ENCODE measurements at regions not wholly inside any gene's neighbourhood (a gene's known extent, or its start where the extent isn't known, plus 50 kb on each side); places are given as distances from the start of the nearest gene placed in this dataset.

- DNase-seq (ENCODE audit: extremely low read depth, low read depth), result no peak
Measured at GRCh38 chr5:2183154-2184025, 300.7 kb upstream of the IRX4 start.

GRCh38 chr5:2182020-2182419 is 299.3 kb upstream of the IRX4 start:
- DNase-seq (ENCODE audit: extremely low read depth, low read depth), result no peak

GRCh38 chr5:2181557-2181956 is 298.8 kb upstream of the IRX4 start:
- DNase-seq (ENCODE audit: extremely low read depth, low read depth), result no peak

GRCh38 chr5:2181149-2181548 is 298.4 kb upstream of the IRX4 start:
- no peak for DNase-seq (ENCODE audit: extremely low read depth, low read depth)

GRCh38 chr5:2180456-2180855 is 297.7 kb upstream of the IRX4 start:
- no peak for DNase-seq (ENCODE audit: extremely low read depth, low read depth)

GRCh38 chr5:2179861-2180260 is 297.1 kb upstream of the IRX4 start:
- no peak for DNase-seq (ENCODE audit: extremely low read depth, low read depth)

- no peak for DNase-seq (ENCODE audit: extremely low read depth, low read depth)
Measured at GRCh38 chr5:2178528-2178927, 295.8 kb upstream of the IRX4 start.

- DNase-seq (ENCODE audit: extremely low read depth, low read depth), result no peak
Measured at GRCh38 chr5:2178071-2178477, 295.3 kb upstream of the IRX4 start.

- no peak for DNase-seq (ENCODE audit: extremely low read depth, low read depth)
Measured at GRCh38 chr5:2177244-2177643, 294.5 kb upstream of the IRX4 start.

GRCh38 chr5:2176581-2176980 is 293.9 kb upstream of the IRX4 start:
- DNase-seq (ENCODE audit: extremely low read depth, low read depth), result no peak

- no peak for DNase-seq (ENCODE audit: extremely low read depth, low read depth)
Measured at GRCh38 chr5:2175842-2176404, 293.2 kb upstream of the IRX4 start.

- no peak for DNase-seq (ENCODE audit: extremely low read depth, low read depth)
Measured at GRCh38 chr5:2175041-2175440, 292.3 kb upstream of the IRX4 start.

GRCh38 chr5:2174538-2174937 is 291.8 kb upstream of the IRX4 start:
- DNase-seq (ENCODE audit: extremely low read depth, low read depth), result no peak

GRCh38 chr5:2173151-2173834 is 290.6 kb upstream of the IRX4 start:
- DNase-seq (ENCODE audit: extremely low read depth, low read depth), result no peak

- no peak for DNase-seq (ENCODE audit: extremely low read depth, low read depth)
Measured at GRCh38 chr5:2172471-2172870, 289.7 kb upstream of the IRX4 start.

- no peak for DNase-seq (ENCODE audit: extremely low read depth, low read depth)
Measured at GRCh38 chr5:2170761-2171160, 288.0 kb upstream of the IRX4 start.

GRCh38 chr5:2169850-2170760 is 287.4 kb upstream of the IRX4 start:
- no peak for DNase-seq (ENCODE audit: extremely low read depth, low read depth)

- no peak for DNase-seq (ENCODE audit: extremely low read depth, low read depth)
Measured at GRCh38 chr5:2169430-2169808, 286.7 kb upstream of the IRX4 start.

- no peak for DNase-seq (ENCODE audit: extremely low read depth, low read depth)
Measured at GRCh38 chr5:2168601-2169429, 286.1 kb upstream of the IRX4 start.

- no peak for DNase-seq (ENCODE audit: extremely low read depth, low read depth)
Measured at GRCh38 chr5:2167671-2168070, 284.9 kb upstream of the IRX4 start.
